H1 (cell line): ENCODE measurements at regions not wholly inside any gene's neighbourhood (a gene's known extent, or its start where the extent isn't known, plus 50 kb on each side); places are given as distances from the start of the nearest gene placed in this dataset.

Experiments
- ATF3 ChIP-seq: IDR thresholded peaks from 2 replicates; pipeline ENCODE4 v1.6.1; 2011; ENCODE audit warnings: low read depth, mild to moderate bottlenecking, low read length; ENCODE audit not compliant: insufficient read depth
- HDAC6 ChIP-seq: IDR thresholded peaks from one replicate; pipeline ENCODE4 v1.7.1; 2012; ENCODE audit warnings: low read depth, mild to moderate bottlenecking, inconsistent platforms, low read length, moderate library complexity
- RNF2 ChIP-seq: fragments of 200-900, 300-1000 bp; sonication (generic); IDR thresholded peaks from 2 replicates; pipeline ENCODE4 v1.7.1; 2016; ENCODE audit warnings: borderline replicate concordance, low read depth, mild to moderate bottlenecking, antibody characterized with exemption, low read length; ENCODE audit not compliant: poor library complexity, severe bottlenecking; ENCODE audit errors: missing control alignments
- TEAD4 ChIP-seq: IDR thresholded peaks from 2 replicates; pipeline ENCODE4 v1.6.1; 2012; ENCODE audit warnings: low read depth, low read length, inconsistent platforms, mixed read lengths

- TF ChIP-seq RNF2 = no peak
- TF ChIP-seq TEAD4 = no peak
- TF ChIP-seq ATF3 = no peak
- TF ChIP-seq HDAC6 = no peak
- TF ChIP-seq, all 59 proteins: peak for 0
Observed at GRCh38 chr2:153043385-153043784, 325.0 kb downstream of the ARL6IP6 start (continued).
